Activated CD8-positive, alpha-beta memory T cell treated with anti-CD3 and anti-CD28 coated beads, Interleukin-2, amount 10 ng/mL, durations not matched to agents 7 days and 5 days (primary cell): ENCODE measurements at regions not wholly inside any gene's neighbourhood (a gene's known extent, or its start where the extent isn't known, plus 50 kb on each side); places are given as distances from the start of the nearest gene placed in this dataset.
"Not testable (repeated sequence)": the region's sequence is repeated elsewhere in the genome, so short reads cannot be mapped to it uniquely, and the experiment has no call there.

Source experiments
- ATAC-seq: fragments of 150-1000 bp; cut with Tn5 transposase; one replicate; pipeline ENCODE4 v1.10.0; 2021; ENCODE audit warnings: moderate library complexity
- CTCF ChIA-PET: fragments of 350-600 bp; sonication (Branson Sonifier 250); formaldehyde crosslinking; loops from one replicate; lab custom pipeline; 2021; ENCODE audit warnings: antibody characterized with exemption; lab: Charles Lee
- DNase-seq: peaks from one replicate; pipeline ENCODE4 v3.0.0-alpha.2; 2020
- H3K27ac Mint-ChIP-seq: one replicate; pipeline ENCODE4 v1.8.0; 2021; ENCODE audit warnings: mild to moderate bottlenecking, mixed read lengths
- H3K27me3 Mint-ChIP-seq: one replicate; pipeline ENCODE4 v1.8.0; 2021; ENCODE audit warnings: mixed read lengths
- H3K36me3 Mint-ChIP-seq: one replicate; pipeline ENCODE4 v1.8.0; 2021; ENCODE audit warnings: mild to moderate bottlenecking, mixed read lengths
- H3K4me1 Mint-ChIP-seq: one replicate; pipeline ENCODE4 v1.8.0; 2021; ENCODE audit warnings: mixed read lengths
- H3K4me3 Mint-ChIP-seq: one replicate; pipeline ENCODE4 v1.8.0; 2021; ENCODE audit warnings: mild to moderate bottlenecking, moderate library complexity, mixed read lengths
- H3K9me3 Mint-ChIP-seq: one replicate; pipeline ENCODE4 v1.8.0; 2022; ENCODE audit warnings: low read depth, mixed read lengths

- not testable (repeated sequence) for H3K4me3 Mint-ChIP-seq, H3K9me3 Mint-ChIP-seq
These were observed 729.6 kb upstream of the ARPP21 start for GRCh38 chr3:34909679-34910078.

GRCh38 chr3:34919025-34919424, 720.3 kb upstream of the ARPP21 start:
- no peak overlapping the region for H3K27ac Mint-ChIP-seq
- no peak overlapping the region for H3K4me3 Mint-ChIP-seq
- H3K9me3 Mint-ChIP-seq: peaks cover 1% of the 10 kb centered on the region
- DNase-seq: no peak
- H3K4me1 Mint-ChIP-seq: no peaks in the 10 kb centered on the region
- H3K36me3 Mint-ChIP-seq: no peaks in the 10 kb centered on the region
- CTCF ChIA-PET: no interaction called here
- H3K27me3 Mint-ChIP-seq: no peaks in the 10 kb centered on the region
- ATAC-seq: no peak

More at GRCh38 chr3:34909679-34910078, 729.6 kb upstream of the ARPP21 start:
- DNase-seq, ATAC-seq, H3K27me3 Mint-ChIP-seq, H3K27ac Mint-ChIP-seq, CTCF ChIA-PET, H3K4me1 Mint-ChIP-seq, H3K36me3 Mint-ChIP-seq: not testable (repeated sequence)

- Mint-ChIP-seq H3K27ac (no peak overlapping the region), H3K9me3 (peaks cover 2% of the 10 kb centered on the region), H3K27me3 (no peaks in the 10 kb centered on the region), H3K4me3 (no peak overlapping the region), H3K36me3 (no peaks in the 10 kb centered on the region), H3K4me1 (no peaks in the 10 kb centered on the region)
- DNase-seq (no peak), ATAC-seq (no peak)
- CTCF ChIA-PET: no interaction called here
These were observed 718.5 kb upstream of the ARPP21 start for GRCh38 chr3:34920806-34921205.

- Mint-ChIP-seq H3K4me3 (no peak overlapping the region), H3K9me3 (peaks cover 3% of the 10 kb centered on the region), H3K4me1 (no peaks in the 10 kb centered on the region), H3K36me3 (no peaks in the 10 kb centered on the region), H3K27ac (no peak overlapping the region), H3K27me3 (no peaks in the 10 kb centered on the region)
- DNase-seq (no peak), ATAC-seq (no peak)
- CTCF ChIA-PET: no interaction called here
These were observed 714.4 kb upstream of the ARPP21 start for GRCh38 chr3:34924961-34925360.

GRCh38 chr3:34925851-34926250, 713.5 kb upstream of the ARPP21 start:
- CTCF ChIA-PET: no interaction called here
- DNase-seq: no peak
- Mint-ChIP-seq H3K9me3 (peaks cover 3% of the 10 kb centered on the region), H3K36me3 (no peaks in the 10 kb centered on the region), H3K27me3 (no peaks in the 10 kb centered on the region), H3K4me1 (no peaks in the 10 kb centered on the region), H3K27ac (no peak overlapping the region), H3K4me3 (no peak overlapping the region)
- no peak for ATAC-seq

- Mint-ChIP-seq H3K9me3 (peaks cover 6% of the 10 kb centered on the region), H3K36me3 (no peaks in the 10 kb centered on the region), H3K4me3 (no peak overlapping the region), H3K27ac (no peak overlapping the region), H3K27me3 (no peaks in the 10 kb centered on the region), H3K4me1 (no peaks in the 10 kb centered on the region)
- CTCF ChIA-PET: no interaction called here
- DNase-seq (no peak), ATAC-seq (no peak)
These were observed 710.3 kb upstream of the ARPP21 start for GRCh38 chr3:34929036-34929435.

- Mint-ChIP-seq H3K27me3 (no peaks in the 10 kb centered on the region), H3K36me3 (no peaks in the 10 kb centered on the region), H3K27ac (no peak overlapping the region), H3K4me1 (no peaks in the 10 kb centered on the region), H3K9me3 (peaks cover 4% of the 10 kb centered on the region), H3K4me3 (no peak overlapping the region)
- ATAC-seq (no peak), DNase-seq (no peak)
- CTCF ChIA-PET: no interaction called here
These were observed 704.7 kb upstream of the ARPP21 start for GRCh38 chr3:34934660-34935059.

GRCh38 chr3:34938784-34939183, 700.5 kb upstream of the ARPP21 start:
- ATAC-seq: no peak
- CTCF ChIA-PET: no interaction called here
- Mint-ChIP-seq H3K4me1 (no peaks in the 10 kb centered on the region), H3K27me3 (no peaks in the 10 kb centered on the region), H3K36me3 (no peaks in the 10 kb centered on the region), H3K4me3 (no peak overlapping the region), H3K9me3 (no peaks in the 10 kb centered on the region), H3K27ac (no peak overlapping the region)
- DNase-seq: no peak

- Mint-ChIP-seq H3K9me3 (peaks cover 4% of the 10 kb centered on the region), H3K27me3 (no peaks in the 10 kb centered on the region), H3K36me3 (no peaks in the 10 kb centered on the region), H3K4me3 (no peak overlapping the region), H3K4me1 (no peaks in the 10 kb centered on the region), H3K27ac (no peak overlapping the region)
- CTCF ChIA-PET: no interaction called here
- DNase-seq (no peak), ATAC-seq (no peak)
These were observed 697.1 kb upstream of the ARPP21 start for GRCh38 chr3:34942256-34942655.

GRCh38 chr3:34947834-34948233, 691.5 kb upstream of the ARPP21 start:
- ATAC-seq: no peak
- CTCF ChIA-PET: no interaction called here
- Mint-ChIP-seq H3K27me3 (no peaks in the 10 kb centered on the region), H3K27ac (no peak overlapping the region), H3K36me3 (no peaks in the 10 kb centered on the region), H3K9me3 (peaks cover 10% of the 10 kb centered on the region), H3K4me1 (no peaks in the 10 kb centered on the region), H3K4me3 (no peak overlapping the region)
- no peak for DNase-seq

GRCh38 chr3:34948517-34948916, 690.8 kb upstream of the ARPP21 start:
- H3K36me3 Mint-ChIP-seq: no peaks in the 10 kb centered on the region
- H3K4me1 Mint-ChIP-seq: no peaks in the 10 kb centered on the region
- H3K9me3 Mint-ChIP-seq: peaks cover 10% of the 10 kb centered on the region
- H3K4me3 Mint-ChIP-seq: no peak overlapping the region
- CTCF ChIA-PET: no interaction called here
- H3K27me3 Mint-ChIP-seq: no peaks in the 10 kb centered on the region
- DNase-seq (no peak), ATAC-seq (no peak)
- H3K27ac Mint-ChIP-seq: no peak overlapping the region

GRCh38 chr3:34955680-34956079, 683.6 kb upstream of the ARPP21 start:
- Mint-ChIP-seq H3K4me1 (no peaks in the 10 kb centered on the region), H3K9me3 (peaks cover 2% of the 10 kb centered on the region), H3K27me3 (no peaks in the 10 kb centered on the region), H3K4me3 (no peak overlapping the region), H3K36me3 (no peaks in the 10 kb centered on the region), H3K27ac (no peak overlapping the region)
- CTCF ChIA-PET: no interaction called here
- DNase-seq: no peak
- ATAC-seq: no peak

GRCh38 chr3:34956511-34956910, 682.8 kb upstream of the ARPP21 start:
- Mint-ChIP-seq H3K27me3 (no peaks in the 10 kb centered on the region), H3K4me1 (no peaks in the 10 kb centered on the region), H3K9me3 (no peaks in the 10 kb centered on the region), H3K36me3 (no peaks in the 10 kb centered on the region), H3K4me3 (no peak overlapping the region), H3K27ac (no peak overlapping the region)
- DNase-seq: no peak
- no peak for ATAC-seq
- CTCF ChIA-PET: no interaction called here

- CTCF ChIA-PET: no interaction called here
- Mint-ChIP-seq H3K4me3 (no peak overlapping the region), H3K36me3 (no peaks in the 10 kb centered on the region), H3K9me3 (no peaks in the 10 kb centered on the region), H3K27me3 (no peaks in the 10 kb centered on the region), H3K4me1 (no peaks in the 10 kb centered on the region), H3K27ac (no peak overlapping the region)
- no peak for DNase-seq
- no peak for ATAC-seq
These were observed 681.6 kb upstream of the ARPP21 start for GRCh38 chr3:34957677-34958076.

- Mint-ChIP-seq H3K4me3 (no peak overlapping the region), H3K27ac (no peak overlapping the region), H3K4me1 (no peaks in the 10 kb centered on the region), H3K36me3 (no peaks in the 10 kb centered on the region), H3K27me3 (no peaks in the 10 kb centered on the region), H3K9me3 (peaks cover 2% of the 10 kb centered on the region)
- DNase-seq (no peak), ATAC-seq (no peak)
- CTCF ChIA-PET: no interaction called here
These were observed 669.8 kb upstream of the ARPP21 start for GRCh38 chr3:34969513-34969912.
